ENCODE measurements at regions not wholly inside any gene's neighbourhood (a gene's known extent, or its start where the extent isn't known, plus 50 kb on each side); places are given as distances from the start of the nearest gene placed in this dataset.

DNA sequence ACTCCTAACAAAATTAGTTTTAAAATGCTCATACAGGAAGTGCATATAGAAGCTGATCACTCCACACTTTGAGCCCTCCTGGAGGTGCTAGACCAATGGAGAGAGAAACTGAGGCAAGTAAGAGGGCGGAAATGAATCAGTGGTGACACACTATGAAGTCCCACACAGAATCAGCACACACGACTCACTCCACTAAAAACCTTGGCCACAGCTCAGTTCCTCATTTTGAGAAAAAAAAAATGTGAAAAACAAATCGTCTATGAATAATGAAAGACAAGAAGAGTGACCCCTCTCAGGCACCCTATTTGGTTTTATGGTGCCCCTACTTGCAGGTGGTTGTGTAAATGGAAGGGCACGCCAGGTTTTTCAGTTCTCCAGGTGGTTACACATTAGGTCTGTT is 675.1 kb upstream of the BRINP3 start:
- no peaks in the 10 kb centered on the region for H3K36me3 Mint-ChIP-seq

DNA sequence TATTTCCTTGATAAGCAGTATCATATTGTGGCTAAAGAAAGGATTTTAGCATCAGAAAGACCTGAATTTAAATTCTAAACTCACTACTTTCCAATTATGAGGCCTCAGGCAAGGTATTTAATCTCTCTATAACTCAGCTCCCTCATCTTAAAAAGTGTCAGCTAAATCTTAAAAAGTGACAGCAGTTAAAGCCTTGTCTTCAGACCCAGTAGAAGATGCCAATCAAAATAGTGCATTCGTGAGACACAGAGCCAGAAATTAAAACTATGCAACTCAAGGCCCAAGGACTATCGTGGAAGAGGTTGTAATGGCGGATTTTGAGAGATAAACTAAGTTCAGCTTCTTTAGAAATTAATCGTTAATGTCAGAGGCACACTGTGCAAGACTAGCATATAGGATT is 677.5 kb upstream of the BRINP3 start:
- TF ChIP-seq FOXK1 (CRISPR knock-in tag; IDR thresholded peaks at IDR 0.05) = no peak
- TF ChIP-seq GRHL2 (CRISPR knock-in tag; IDR thresholded peaks at IDR 0.05; ENCODE audit: insufficient replicate concordance, severe bottlenecking) = no peak
- Mint-ChIP-seq H3K4me3 (no peak overlapping the region), H3K9me3 (peaks cover 9% of the 10 kb centered on the region; the same call in 1 of the 2 replicates), H3K27ac (no peak overlapping the region), H3K4me1 (peaks cover 9% of the 10 kb centered on the region), H3K36me3 (no peaks in the 10 kb centered on the region), H3K27me3 (ENCODE audit: low read depth) (no peaks in the 10 kb centered on the region)
- no peak for DNase-seq (ENCODE audit: low spot score)
- no peak for ATAC-seq
- POLR2A ChIA-PET = no interaction called here
- CTCF ChIA-PET = interaction anchor here (0.6 kb wide), 1 partner anchor 166 kb away, joined by 4 read pairs; no protein-coding TSS in a partner anchor

More for the DNA sequence above, 675.1 kb upstream of the BRINP3 start:
- Mint-ChIP-seq H3K4me1 (peaks cover 16% of the 10 kb centered on the region), H3K4me3 (no peak overlapping the region), H3K9me3 (0 out of 2 replicates have a peak, but pooled peaks cover 4% of the 10 kb centered on the region), H3K27me3 (ENCODE audit: low read depth) (no peaks in the 10 kb centered on the region), H3K27ac (no peak overlapping the region)
- TF ChIP-seq FOXK1 (CRISPR knock-in tag; IDR thresholded peaks at IDR 0.05) (no peak), ZNF671 (CRISPR knock-in tag; IDR thresholded peaks at IDR 0.05) (no peak), GRHL2 (CRISPR knock-in tag; IDR thresholded peaks at IDR 0.05; ENCODE audit: insufficient replicate concordance, severe bottlenecking) (no peak), USF1 (CRISPR knock-in tag; IDR thresholded peaks at IDR 0.05) (no peak), SMAD4 (CRISPR knock-in tag; IDR thresholded peaks at IDR 0.05) (no peak), ZNF219 (CRISPR knock-in tag; IDR thresholded peaks at IDR 0.05; ENCODE audit: borderline replicate concordance) (no peak), JUN (CRISPR knock-in tag; IDR thresholded peaks at IDR 0.05) (no peak), ZNF317 (CRISPR knock-in tag; IDR thresholded peaks at IDR 0.05; ENCODE audit: borderline replicate concordance, low read depth) (no peak), JAZF1 (CRISPR knock-in tag; IDR thresholded peaks at IDR 0.05) (no peak), NR3C1 (CRISPR knock-in tag; conservative IDR thresholded peaks at IDR 0.05; ENCODE audit: low read depth) (no peak), ATF1 (CRISPR knock-in tag; IDR thresholded peaks at IDR 0.05) (no peak), USF2 (CRISPR knock-in tag; IDR thresholded peaks at IDR 0.05) (no peak), OVOL2 (CRISPR knock-in tag; IDR thresholded peaks at IDR 0.05; ENCODE audit: borderline replicate concordance) (no peak), RELA (CRISPR knock-in tag; IDR thresholded peaks at IDR 0.05; ENCODE audit: borderline replicate concordance) (no peak), IRF1 (CRISPR knock-in tag; IDR thresholded peaks at IDR 0.05) (no peak), TEAD1 (CRISPR knock-in tag; IDR thresholded peaks at IDR 0.05) (no peak), ZNF396 (CRISPR knock-in tag; IDR thresholded peaks at IDR 0.05; ENCODE audit: borderline replicate concordance) (no peak), MLX (CRISPR knock-in tag; IDR thresholded peaks at IDR 0.05) (no peak)
- TF ChIP-seq, protein P1, sequence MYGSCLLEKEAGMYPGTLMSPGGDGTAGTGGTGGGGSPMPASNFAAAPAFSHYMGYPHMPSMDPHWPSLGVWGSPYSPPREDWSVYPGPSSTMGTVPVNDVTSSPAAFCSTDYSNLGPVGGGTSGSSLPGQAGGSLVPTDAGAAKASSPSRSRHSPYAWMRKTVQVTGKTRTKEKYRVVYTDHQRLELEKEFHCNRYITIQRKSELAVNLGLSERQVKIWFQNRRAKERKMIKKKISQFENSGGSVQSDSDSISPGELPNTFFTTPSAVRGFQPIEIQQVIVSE (CRISPR knock-in tag; IDR thresholded peaks at IDR 0.05; ENCODE audit: borderline replicate concordance) = no peak
- TF ChIP-seq, protein P2, sequence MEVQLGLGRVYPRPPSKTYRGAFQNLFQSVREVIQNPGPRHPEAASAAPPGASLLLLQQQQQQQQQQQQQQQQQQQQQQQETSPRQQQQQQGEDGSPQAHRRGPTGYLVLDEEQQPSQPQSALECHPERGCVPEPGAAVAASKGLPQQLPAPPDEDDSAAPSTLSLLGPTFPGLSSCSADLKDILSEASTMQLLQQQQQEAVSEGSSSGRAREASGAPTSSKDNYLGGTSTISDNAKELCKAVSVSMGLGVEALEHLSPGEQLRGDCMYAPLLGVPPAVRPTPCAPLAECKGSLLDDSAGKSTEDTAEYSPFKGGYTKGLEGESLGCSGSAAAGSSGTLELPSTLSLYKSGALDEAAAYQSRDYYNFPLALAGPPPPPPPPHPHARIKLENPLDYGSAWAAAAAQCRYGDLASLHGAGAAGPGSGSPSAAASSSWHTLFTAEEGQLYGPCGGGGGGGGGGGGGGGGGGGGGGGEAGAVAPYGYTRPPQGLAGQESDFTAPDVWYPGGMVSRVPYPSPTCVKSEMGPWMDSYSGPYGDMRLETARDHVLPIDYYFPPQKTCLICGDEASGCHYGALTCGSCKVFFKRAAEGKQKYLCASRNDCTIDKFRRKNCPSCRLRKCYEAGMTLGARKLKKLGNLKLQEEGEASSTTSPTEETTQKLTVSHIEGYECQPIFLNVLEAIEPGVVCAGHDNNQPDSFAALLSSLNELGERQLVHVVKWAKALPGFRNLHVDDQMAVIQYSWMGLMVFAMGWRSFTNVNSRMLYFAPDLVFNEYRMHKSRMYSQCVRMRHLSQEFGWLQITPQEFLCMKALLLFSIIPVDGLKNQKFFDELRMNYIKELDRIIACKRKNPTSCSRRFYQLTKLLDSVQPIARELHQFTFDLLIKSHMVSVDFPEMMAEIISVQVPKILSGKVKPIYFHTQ (CRISPR knock-in tag; IDR thresholded peaks at IDR 0.05) = no peak
- DNase-seq (ENCODE audit: low spot score) (no peak), ATAC-seq (no peak)
- POLR2A ChIA-PET = no interaction called here
- CTCF ChIA-PET = no interaction called here
